Testis (tissue), 2 donors: ENCODE measurements at regions not wholly inside any gene's neighbourhood (a gene's known extent, or its start where the extent isn't known, plus 50 kb on each side); places are given as distances from the start of the nearest gene placed in this dataset.

Experiments used
- DNase-seq: peaks from one replicate; pipeline ENCODE4 v3.0.0-alpha.2; 2019
- H3K27ac ChIP-seq, 2 donors: fragments of 200-600 bp; sonication (generic); one replicate each; pipeline ENCODE4 v1.5.1; 2019
- H3K27me3 ChIP-seq: fragments of 200-600 bp; sonication (generic); one replicate; pipeline ENCODE4 v1.5.1; 2019
- H3K36me3 ChIP-seq: fragments of 200-600 bp; sonication (generic); one replicate; pipeline ENCODE4 v1.5.1; 2017; ENCODE audit warnings: low read depth; ENCODE audit errors: missing control alignments
- H3K4me1 ChIP-seq: fragments of 200-600 bp; sonication (generic); one replicate; pipeline ENCODE4 v1.5.1; 2019
- H3K4me3 ChIP-seq, 2 donors: fragments of 200-600 bp; sonication (generic); one replicate each; pipeline ENCODE4 v1.5.1; 2017 to 2019
- H3K9me3 ChIP-seq: fragments of 200-600 bp; sonication (generic); one replicate; pipeline ENCODE4 v1.5.1; 2017
- POLR2A ChIP-seq: fragments of 450-650 bp; IDR thresholded peaks from one replicate; pipeline ENCODE4 v1.6.1; 2017; ENCODE audit warnings: antibody characterized with exemption, mild to moderate bottlenecking, moderate library complexity
- WGBS, 2 donors: methylation state at CpG; one replicate each; pipeline ENCODE4 v1.1.5; 2018; 5-methylcytosine and 5-hydroxymethylcytosine counted together
- intact Hi-C: fragments of 100-400 bp; cut with DNase I; formaldehyde crosslinking; loops from one replicate; pipeline ENCODE4 v1.15.1; 2023; ENCODE audit warnings: low total_unique reads
- TF ChIP-seq, protein P1 (sequence below), 3 experiments: fragments of 450-650 bp in 2 of 3; fragments of 200-600 bp in 1 of 3; sonication (generic) in 1 of 3; IDR thresholded peaks; one replicate each; pipeline ENCODE4 v1.5.1; 2016 to 2019; ENCODE audit warnings: antibody characterized with exemption in 3 of 3, mild to moderate bottlenecking in 2 of 3, moderate library complexity in 1 of 3

- no peaks in the 10 kb centered on the region for H3K27me3 ChIP-seq
- H3K9me3 ChIP-seq: no peaks in the 10 kb centered on the region
- H3K27ac ChIP-seq: no peak overlapping the region
- intact Hi-C loops: no loop called here
- DNase-seq: peak; percentile 6
- H3K4me3 ChIP-seq: no peak overlapping the region
- TF ChIP-seq POLR2A: no peak
- TF ChIP-seq, protein P1, sequence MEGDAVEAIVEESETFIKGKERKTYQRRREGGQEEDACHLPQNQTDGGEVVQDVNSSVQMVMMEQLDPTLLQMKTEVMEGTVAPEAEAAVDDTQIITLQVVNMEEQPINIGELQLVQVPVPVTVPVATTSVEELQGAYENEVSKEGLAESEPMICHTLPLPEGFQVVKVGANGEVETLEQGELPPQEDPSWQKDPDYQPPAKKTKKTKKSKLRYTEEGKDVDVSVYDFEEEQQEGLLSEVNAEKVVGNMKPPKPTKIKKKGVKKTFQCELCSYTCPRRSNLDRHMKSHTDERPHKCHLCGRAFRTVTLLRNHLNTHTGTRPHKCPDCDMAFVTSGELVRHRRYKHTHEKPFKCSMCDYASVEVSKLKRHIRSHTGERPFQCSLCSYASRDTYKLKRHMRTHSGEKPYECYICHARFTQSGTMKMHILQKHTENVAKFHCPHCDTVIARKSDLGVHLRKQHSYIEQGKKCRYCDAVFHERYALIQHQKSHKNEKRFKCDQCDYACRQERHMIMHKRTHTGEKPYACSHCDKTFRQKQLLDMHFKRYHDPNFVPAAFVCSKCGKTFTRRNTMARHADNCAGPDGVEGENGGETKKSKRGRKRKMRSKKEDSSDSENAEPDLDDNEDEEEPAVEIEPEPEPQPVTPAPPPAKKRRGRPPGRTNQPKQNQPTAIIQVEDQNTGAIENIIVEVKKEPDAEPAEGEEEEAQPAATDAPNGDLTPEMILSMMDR (IDR thresholded peaks at IDR 0.05): no peak
- H3K4me1 ChIP-seq: no peaks in the 10 kb centered on the region
- WGBS, 2 donors: 85 to 89% methylated on average over 16 of the region's 16 CpGs
- no peaks in the 10 kb centered on the region for H3K36me3 ChIP-seq
Observed at GRCh38 chr22:48241658-48242057, 1479.2 kb downstream of the TBC1D22A start.

DNA sequence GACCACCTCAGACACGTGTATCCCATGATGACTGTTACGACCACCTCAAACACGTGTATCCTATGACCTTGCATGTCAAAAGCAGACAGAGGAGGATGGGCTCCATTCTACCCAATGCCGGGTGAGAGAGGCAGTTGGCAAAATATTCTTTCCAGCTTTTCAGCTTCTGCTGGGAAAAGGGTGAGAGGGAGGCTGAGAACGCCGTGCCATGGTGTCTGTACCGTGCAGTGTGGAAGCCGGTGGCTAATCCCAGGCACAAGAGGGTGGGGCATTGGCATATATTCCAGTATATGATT lies 1478.4 kb downstream of the TBC1D22A start:
- Histone ChIP-seq H3K9me3 (no peaks in the 10 kb centered on the region), H3K36me3 (no peaks in the 10 kb centered on the region), H3K27me3 (no peaks in the 10 kb centered on the region), H3K27ac (no peak overlapping the region), H3K4me1 (no peaks in the 10 kb centered on the region), H3K4me3 (no peak overlapping the region)
- 89 to 92% methylated on average over 8 of the region's 8 CpGs for WGBS, 2 donors
- TF ChIP-seq POLR2A: no peak
- DNase-seq: peak; percentile 4
- intact Hi-C loops: no loop called here

- H3K4me3 ChIP-seq: no peak overlapping the region
Observed at GRCh38 chr22:48240148-48240934, 1477.9 kb downstream of the TBC1D22A start.

GRCh38 chr22:48239461-48240147 lies 1477.2 kb downstream of the TBC1D22A start:
- TF ChIP-seq POLR2A: no peak
- TF ChIP-seq, protein P1 (IDR thresholded peaks at IDR 0.05): no peak
- peak; percentile 7 for DNase-seq
- Histone ChIP-seq H3K9me3 (no peaks in the 10 kb centered on the region), H3K4me3 (no peak overlapping the region), H3K36me3 (no peaks in the 10 kb centered on the region), H3K27me3 (no peaks in the 10 kb centered on the region), H3K27ac (no peak overlapping the region), H3K4me1 (no peaks in the 10 kb centered on the region)
- WGBS, 2 donors: 53 to 64% methylated on average over 6 to 11 of the region's 11 CpGs
- intact Hi-C loops: no loop called here

More at GRCh38 chr22:48240148-48240934, 1477.9 kb downstream of the TBC1D22A start:
- WGBS, 2 donors: 66 to 78% methylated on average over 13 of the region's 13 CpGs
- DNase-seq: peak; percentile 0
- H3K27ac ChIP-seq: no peak overlapping the region
- H3K4me1 ChIP-seq: no peaks in the 10 kb centered on the region
- no peaks in the 10 kb centered on the region for H3K27me3 ChIP-seq
- H3K36me3 ChIP-seq: no peaks in the 10 kb centered on the region
- TF ChIP-seq, protein P1 (IDR thresholded peaks at IDR 0.05): no peak
- TF ChIP-seq POLR2A: no peak
- H3K9me3 ChIP-seq: no peaks in the 10 kb centered on the region
- intact Hi-C loops: no loop called here

GRCh38 chr22:48238966-48239365 lies 1476.5 kb downstream of the TBC1D22A start:
- H3K27ac ChIP-seq: no peak overlapping the region
- intact Hi-C loops: no loop called here
- WGBS, 2 donors: 48 to 57% methylated on average over 10 to 12 of the region's 12 CpGs
- peak; percentile 25 for DNase-seq
- no peaks in the 10 kb centered on the region for H3K9me3 ChIP-seq
- no peaks in the 10 kb centered on the region for H3K4me1 ChIP-seq
- TF ChIP-seq, protein P1 (IDR thresholded peaks at IDR 0.05): no peak
- no peak for TF ChIP-seq POLR2A
- H3K4me3 ChIP-seq: no peak overlapping the region
- no peaks in the 10 kb centered on the region for H3K27me3 ChIP-seq
- H3K36me3 ChIP-seq: no peaks in the 10 kb centered on the region
